Panc1 (cell line): ENCODE measurements at regions not wholly inside any gene's neighbourhood (a gene's known extent, or its start where the extent isn't known, plus 50 kb on each side); places are given as distances from the start of the nearest gene placed in this dataset.
"Not testable (repeated sequence)": the region's sequence is repeated elsewhere in the genome, so short reads cannot be mapped to it uniquely, and the experiment has no call there.

Experiments
- ATAC-seq: fragments of 200-7000 bp; cut with Tn5 transposase; 2 replicates; pipeline ENCODE4 v1.9.1; 2020; ENCODE audit warnings: mild to moderate bottlenecking, moderate library complexity
- BruUV-seq: library from RNA; stranded (reverse); fragments of 400-500 nt; replicated peaks from 2 replicates; lab custom pipeline; 2021; lab: Mats Ljungman, UMichigan
- CTCF ChIA-PET: fragments of 300-600 bp; sonication (Branson Sonifier 250); formaldehyde crosslinking; loops from one replicate; lab custom pipeline; 2022; ENCODE audit warnings: antibody characterized with exemption; lab: Charles Lee
- POLR2A ChIA-PET: fragments of 300-600 bp; sonication (Branson Sonifier 250); formaldehyde crosslinking; loops from one replicate; lab custom pipeline; 2022; ENCODE audit warnings: antibody characterized with exemption; lab: Charles Lee
- DNase-seq: peaks from one replicate; pipeline ENCODE4 v3.0.0-alpha.2; 2010; ENCODE audit warnings: low read depth, low spot score
- H3K27ac ChIP-seq: 2 replicates; pipeline ENCODE4 v1.5.1; 2011; ENCODE audit warnings: mild to moderate bottlenecking, low read length, inconsistent platforms
- H3K27me3 ChIP-seq: fragments of 200-500 bp; sonication (Bioruptor generic); 2 replicates; pipeline ENCODE4 v1.6.0; 2014; ENCODE audit warnings: low read length, inconsistent platforms; ENCODE audit not compliant: control insufficient read depth, insufficient read depth
- H3K36me3 ChIP-seq: fragments of 200-500 bp; sonication (Bioruptor generic); 2 replicates; pipeline ENCODE4 v1.5.1; 2014; ENCODE audit warnings: inconsistent platforms, mild to moderate bottlenecking, low read length, moderate library complexity; ENCODE audit not compliant: control insufficient read depth, insufficient read depth
- H3K4me1 ChIP-seq: 2 replicates; pipeline ENCODE4 v1.5.1; 2011; ENCODE audit warnings: inconsistent platforms, mild to moderate bottlenecking, low read length, moderate library complexity; ENCODE audit not compliant: control insufficient read depth, insufficient read depth
- H3K4me3 ChIP-seq, 2 experiments: 2 replicates each; pipeline ENCODE4 v1.5.1; 2011 to 2012; ENCODE audit warnings: low read depth in 2 of 2, low read length in 2 of 2, mild to moderate bottlenecking in 2 of 2, inconsistent platforms in 1 of 2, moderate library complexity in 1 of 2
- H3K9me3 ChIP-seq: fragments of 200-500 bp; sonication (Bioruptor generic); 2 replicates; pipeline ENCODE4 v1.5.1; 2014; ENCODE audit warnings: low read depth, mild to moderate bottlenecking, inconsistent platforms, low read length, moderate library complexity; ENCODE audit not compliant: control insufficient read depth, insufficient read depth
- POLR2AphosphoS5 ChIP-seq: IDR thresholded peaks from 2 replicates; pipeline ENCODE4 v1.6.1; 2012; ENCODE audit warnings: mild to moderate bottlenecking, low read depth, low read length, moderate library complexity
- SIN3A ChIP-seq: IDR thresholded peaks from 2 replicates; pipeline ENCODE4 v1.6.1; 2012; ENCODE audit warnings: low read depth, mild to moderate bottlenecking, low read length, moderate library complexity, borderline replicate concordance; ENCODE audit not compliant: insufficient read depth
- TCF7L2 ChIP-seq: IDR thresholded peaks from 2 replicates; pipeline ENCODE4 v1.6.1; 2011; ENCODE audit warnings: mild to moderate bottlenecking, low read depth, low read length, inconsistent platforms
- in situ Hi-C: cut with HindIII; loops from 2 replicates; pipeline ENCODE4 v1.10.0; 2016; ENCODE audit warnings: low sequenced_read_pairs, low pct_unique_long_range_greater_than_20kb
- intact Hi-C: fragments of 100-400 bp; cut with micrococcal nuclease; formaldehyde crosslinking; loops from one replicate; pipeline ENCODE4 v1.10.0; 2022; ENCODE audit not compliant: unreplicated experiment
- TF ChIP-seq, protein P1 (sequence below), 2 experiments: IDR thresholded peaks; 2 replicates each; pipeline ENCODE4 v1.6.1; 2011 to 2012; ENCODE audit warnings: low read depth in 2 of 2, control low read depth in 1 of 2, low read length in 1 of 2, mild to moderate bottlenecking in 1 of 2, moderate library complexity in 1 of 2; ENCODE audit not compliant: insufficient read depth in 1 of 2
- TF ChIP-seq, protein P2 (sequence below): fragments of 450-650 bp; IDR thresholded peaks from 2 replicates; pipeline ENCODE4 v1.5.1; 2017; ENCODE audit warnings: mild to moderate bottlenecking

DNA sequence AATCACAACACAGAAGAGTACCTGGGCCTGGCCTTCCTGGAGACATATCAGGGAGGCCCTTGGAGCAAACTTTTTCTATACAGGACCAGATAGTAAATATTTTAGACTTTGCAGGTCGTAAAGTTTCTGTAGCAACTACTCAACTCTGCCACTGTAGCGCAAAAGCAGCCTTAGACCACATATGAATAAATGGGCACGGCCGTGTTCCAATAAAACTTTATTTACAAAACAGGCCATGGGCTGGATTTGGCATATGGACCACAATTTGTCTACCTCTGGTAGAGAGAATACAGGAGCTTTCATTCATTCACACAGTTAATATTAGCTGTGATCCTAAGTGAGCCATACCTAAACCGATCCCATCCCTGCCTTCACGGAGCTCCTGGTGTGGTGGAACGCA is 98.6 kb upstream of the CAB39 start:
- Histone ChIP-seq H3K27me3 (no peaks in the 10 kb centered on the region), H3K9me3 (no peaks in the 10 kb centered on the region), H3K36me3 (no peaks in the 10 kb centered on the region), H3K27ac (no peak overlapping the region), H3K4me1 (no peaks in the 10 kb centered on the region), H3K4me3 (no peak overlapping the region)
- intact Hi-C loops, result loop anchor here (5.0 to 10.0 kb wide), 2 partner anchors 439 to 547 kb away; partner anchors contain the start of gene SLC16A14
- POLR2A ChIA-PET, result no interaction called here
- no peak for ATAC-seq
- TF ChIP-seq POLR2AphosphoS5 (no peak), TCF7L2 (no peak), SIN3A (no peak)
- TF ChIP-seq, protein P1, sequence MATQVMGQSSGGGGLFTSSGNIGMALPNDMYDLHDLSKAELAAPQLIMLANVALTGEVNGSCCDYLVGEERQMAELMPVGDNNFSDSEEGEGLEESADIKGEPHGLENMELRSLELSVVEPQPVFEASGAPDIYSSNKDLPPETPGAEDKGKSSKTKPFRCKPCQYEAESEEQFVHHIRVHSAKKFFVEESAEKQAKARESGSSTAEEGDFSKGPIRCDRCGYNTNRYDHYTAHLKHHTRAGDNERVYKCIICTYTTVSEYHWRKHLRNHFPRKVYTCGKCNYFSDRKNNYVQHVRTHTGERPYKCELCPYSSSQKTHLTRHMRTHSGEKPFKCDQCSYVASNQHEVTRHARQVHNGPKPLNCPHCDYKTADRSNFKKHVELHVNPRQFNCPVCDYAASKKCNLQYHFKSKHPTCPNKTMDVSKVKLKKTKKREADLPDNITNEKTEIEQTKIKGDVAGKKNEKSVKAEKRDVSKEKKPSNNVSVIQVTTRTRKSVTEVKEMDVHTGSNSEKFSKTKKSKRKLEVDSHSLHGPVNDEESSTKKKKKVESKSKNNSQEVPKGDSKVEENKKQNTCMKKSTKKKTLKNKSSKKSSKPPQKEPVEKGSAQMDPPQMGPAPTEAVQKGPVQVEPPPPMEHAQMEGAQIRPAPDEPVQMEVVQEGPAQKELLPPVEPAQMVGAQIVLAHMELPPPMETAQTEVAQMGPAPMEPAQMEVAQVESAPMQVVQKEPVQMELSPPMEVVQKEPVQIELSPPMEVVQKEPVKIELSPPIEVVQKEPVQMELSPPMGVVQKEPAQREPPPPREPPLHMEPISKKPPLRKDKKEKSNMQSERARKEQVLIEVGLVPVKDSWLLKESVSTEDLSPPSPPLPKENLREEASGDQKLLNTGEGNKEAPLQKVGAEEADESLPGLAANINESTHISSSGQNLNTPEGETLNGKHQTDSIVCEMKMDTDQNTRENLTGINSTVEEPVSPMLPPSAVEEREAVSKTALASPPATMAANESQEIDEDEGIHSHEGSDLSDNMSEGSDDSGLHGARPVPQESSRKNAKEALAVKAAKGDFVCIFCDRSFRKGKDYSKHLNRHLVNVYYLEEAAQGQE (IDR thresholded peaks at IDR 0.05; ENCODE audit: insufficient read depth in 1 of 2, low read depth in 2 of 2, low read length in 1 of 2), result no peak
- TF ChIP-seq, protein P2, sequence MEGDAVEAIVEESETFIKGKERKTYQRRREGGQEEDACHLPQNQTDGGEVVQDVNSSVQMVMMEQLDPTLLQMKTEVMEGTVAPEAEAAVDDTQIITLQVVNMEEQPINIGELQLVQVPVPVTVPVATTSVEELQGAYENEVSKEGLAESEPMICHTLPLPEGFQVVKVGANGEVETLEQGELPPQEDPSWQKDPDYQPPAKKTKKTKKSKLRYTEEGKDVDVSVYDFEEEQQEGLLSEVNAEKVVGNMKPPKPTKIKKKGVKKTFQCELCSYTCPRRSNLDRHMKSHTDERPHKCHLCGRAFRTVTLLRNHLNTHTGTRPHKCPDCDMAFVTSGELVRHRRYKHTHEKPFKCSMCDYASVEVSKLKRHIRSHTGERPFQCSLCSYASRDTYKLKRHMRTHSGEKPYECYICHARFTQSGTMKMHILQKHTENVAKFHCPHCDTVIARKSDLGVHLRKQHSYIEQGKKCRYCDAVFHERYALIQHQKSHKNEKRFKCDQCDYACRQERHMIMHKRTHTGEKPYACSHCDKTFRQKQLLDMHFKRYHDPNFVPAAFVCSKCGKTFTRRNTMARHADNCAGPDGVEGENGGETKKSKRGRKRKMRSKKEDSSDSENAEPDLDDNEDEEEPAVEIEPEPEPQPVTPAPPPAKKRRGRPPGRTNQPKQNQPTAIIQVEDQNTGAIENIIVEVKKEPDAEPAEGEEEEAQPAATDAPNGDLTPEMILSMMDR, result no peak
- DNase-seq, result no peak
- no TSS peak for BruUV-seq
- in situ Hi-C loops, result no loop called here
- CTCF ChIA-PET, result no interaction called here

DNA sequence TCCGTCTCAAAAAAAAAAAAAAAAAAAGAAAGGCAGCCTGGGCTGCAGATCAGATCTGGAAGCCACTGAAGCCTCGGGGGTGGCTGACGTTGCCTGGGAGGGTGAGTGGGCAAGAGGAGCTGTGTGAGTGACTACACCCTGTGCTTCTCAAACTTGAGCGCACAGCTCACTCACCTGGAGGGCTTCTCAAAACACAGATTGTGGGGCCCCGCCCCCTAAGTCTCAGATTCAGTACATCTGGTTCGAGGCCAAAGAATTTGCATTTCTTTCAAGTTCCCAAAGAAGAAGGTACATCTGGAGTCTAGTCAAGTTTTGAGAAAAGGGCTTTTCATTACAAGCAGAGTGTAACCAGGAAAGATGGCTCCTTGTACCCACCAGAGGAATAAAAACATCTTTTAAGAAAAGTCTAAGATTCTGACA is 97.7 kb upstream of the CAB39 start:
- ChIA-PET POLR2A (no interaction called here), CTCF (interaction anchor here (0.6 kb wide), 1 partner anchor 95 kb away, joined by 4 read pairs; no protein-coding TSS in a partner anchor)
- H3K36me3 ChIP-seq, result no peaks in the 10 kb centered on the region
- no peaks in the 10 kb centered on the region for H3K4me1 ChIP-seq
- ATAC-seq (no peak), DNase-seq (no peak)
- H3K9me3 ChIP-seq, result no peaks in the 10 kb centered on the region
- intact Hi-C loops, result loop anchor here (5.0 to 10.0 kb wide), 3 partner anchors 182 to 548 kb away; partner anchors contain the start of gene SLC16A14
- no peak overlapping the region for H3K27ac ChIP-seq
- no TSS peak for BruUV-seq
- H3K27me3 ChIP-seq, result no peaks in the 10 kb centered on the region
- TF ChIP-seq, protein P1 (IDR thresholded peaks at IDR 0.05; ENCODE audit: insufficient read depth in 1 of 2, low read depth in 2 of 2, low read length in 1 of 2), result no peak
- TF ChIP-seq TCF7L2 (no peak), POLR2AphosphoS5 (no peak), SIN3A (no peak)
- TF ChIP-seq, protein P2, result no peak
- no peak overlapping the region for H3K4me3 ChIP-seq
- in situ Hi-C loops, result no loop called here

DNA sequence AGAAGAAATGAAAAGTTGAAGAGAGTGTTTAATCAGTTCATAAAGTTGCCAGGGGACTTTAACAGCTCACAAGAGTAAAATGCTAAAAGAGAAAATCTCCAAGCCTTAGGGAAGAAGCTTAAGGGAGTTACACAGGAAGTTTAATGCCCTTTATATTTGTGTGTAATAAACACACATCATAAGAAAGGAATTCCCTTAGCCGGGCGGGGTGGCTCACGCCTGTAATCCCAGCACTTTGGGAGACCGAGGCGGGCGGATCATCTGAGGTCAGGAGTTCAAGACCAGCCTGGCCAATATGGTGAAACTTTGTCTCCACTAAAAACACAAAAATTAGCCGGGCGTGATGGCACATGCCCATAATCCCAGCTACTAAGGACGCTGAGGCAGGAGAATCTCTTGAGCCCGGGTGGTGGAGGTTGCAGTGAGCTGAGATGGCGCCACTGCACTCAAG is 95.4 kb upstream of the CAB39 start:
- H3K27me3 ChIP-seq, BruUV-seq, H3K4me3 ChIP-seq, in situ Hi-C loops, H3K9me3 ChIP-seq, POLR2A ChIA-PET, H3K27ac ChIP-seq, H3K4me1 ChIP-seq, CTCF ChIA-PET, H3K36me3 ChIP-seq: not testable (repeated sequence)
- ATAC-seq (peak; percentile 86), DNase-seq (peak; percentile 24)
- intact Hi-C loops, result loop anchor here (5.0 to 10.0 kb wide), 2 partner anchors 180 to 442 kb away; no protein-coding TSS in a partner anchor
